Small intestine (tissue), 7 donors: ENCODE measurements at regions not wholly inside any gene's neighbourhood (a gene's known extent, or its start where the extent isn't known, plus 50 kb on each side); places are given as distances from the start of the nearest gene placed in this dataset.

Experiments used
- DNase-seq, 2 donors: peaks; one replicate each; pipeline versions ENCODE4 v3.0.0 to v3.0.0-alpha.2; 2013
- FAIRE-seq: peaks from 2 replicates; lab custom pipeline; 2012; peaks lifted over from hg19 to GRCh38; lab: Jason Lieb, UNC
- H3K27ac ChIP-seq, 3 donors: one replicate each; pipeline ENCODE4 v1.5.1; 2013; ENCODE audit warnings: low read length in 2 of 3, mild to moderate bottlenecking in 2 of 3, control low read depth in 1 of 3, inconsistent platforms in 1 of 3, low read depth in 1 of 3, moderate library complexity in 1 of 3
- H3K27me3 ChIP-seq, 3 donors: one replicate each; pipeline ENCODE4 v1.6.1; 2013; ENCODE audit warnings: low read length in 3 of 3, inconsistent platforms in 1 of 3; ENCODE audit not compliant: control insufficient read depth in 3 of 3, insufficient read depth in 3 of 3
- H3K36me3 ChIP-seq, 3 donors: one replicate each; pipeline ENCODE4 v1.6.1; 2013; ENCODE audit warnings: low read length in 3 of 3, inconsistent platforms in 1 of 3, low read depth in 1 of 3, mild to moderate bottlenecking in 1 of 3, moderate library complexity in 1 of 3; ENCODE audit not compliant: control insufficient read depth in 3 of 3, insufficient read depth in 2 of 3
- H3K4me1 ChIP-seq, 3 donors: one replicate each; pipeline ENCODE4 v1.6.1; 2013; ENCODE audit warnings: low read length in 2 of 3, inconsistent platforms in 1 of 3, low read depth in 1 of 3, mild to moderate bottlenecking in 1 of 3, moderate library complexity in 1 of 3; ENCODE audit not compliant: control insufficient read depth in 3 of 3, insufficient read depth in 2 of 3
- H3K4me3 ChIP-seq, 3 donors: one replicate each; pipeline ENCODE4 v1.5.1; 2013; ENCODE audit warnings: low read length in 3 of 3, control low read depth in 1 of 3, inconsistent platforms in 1 of 3, low read depth in 1 of 3, mild to moderate bottlenecking in 1 of 3, moderate library complexity in 1 of 3
- H3K9me3 ChIP-seq, 2 donors: one replicate each; pipeline ENCODE4 v1.6.1; 2013; ENCODE audit warnings: low read depth in 1 of 2, low read length in 1 of 2; ENCODE audit not compliant: control insufficient read depth in 2 of 2, insufficient read depth in 1 of 2
- WGBS, 3 donors: extraction: QIAGEN DNeasy Blood & Tissue Kit; methylation state at CpG; one replicate each; pipeline ENCODE4 v1.1.7; 2013; 5-methylcytosine and 5-hydroxymethylcytosine counted together
- donor health status: healthy with polysubstance abuse.
- donor health status: control.
- donor health status: control.
- donor health status: Bipolar disorder and iron deficiency.
- donor health status: healthy.

DNA sequence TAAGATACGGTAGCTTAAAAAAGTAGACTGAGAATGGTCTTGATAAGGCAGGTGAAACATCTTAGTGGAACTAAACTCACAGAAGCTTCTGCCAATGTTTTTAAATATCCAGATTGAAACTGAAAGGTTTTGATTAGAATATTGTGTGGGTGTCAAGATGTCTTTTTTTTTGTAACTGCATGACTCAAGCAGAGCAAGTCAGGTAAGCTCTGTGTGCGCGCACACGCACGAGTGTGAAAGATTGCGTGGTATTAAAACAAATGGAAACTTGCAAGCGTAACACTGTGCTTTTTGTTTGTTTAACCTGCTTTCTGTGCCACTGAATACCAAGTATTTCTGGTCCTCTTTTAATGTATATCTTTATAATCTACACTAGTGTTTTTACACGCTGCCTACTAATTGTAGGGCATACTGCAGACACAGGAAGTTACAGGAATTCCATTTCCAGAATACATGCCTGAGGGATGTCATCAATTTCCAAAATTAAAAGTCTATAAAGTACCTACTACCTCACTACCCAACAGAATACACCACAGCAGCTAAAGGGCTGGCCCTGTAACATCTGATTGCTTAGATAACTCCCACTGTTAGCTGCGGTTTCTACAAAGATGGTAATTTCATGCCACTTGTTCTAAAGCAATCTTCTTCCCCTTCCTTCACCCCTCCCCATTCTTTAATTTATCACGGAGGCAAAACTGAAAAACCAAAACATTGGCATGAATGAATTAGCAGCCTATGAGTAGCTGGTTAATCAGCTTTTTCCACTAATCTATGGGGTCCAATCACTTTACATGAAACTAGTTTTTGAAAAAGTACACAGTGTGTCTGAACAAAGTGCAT lies 472.8 kb downstream of the SHQ1 start:
- no peaks in the 10 kb centered on the region for H3K9me3 ChIP-seq
- H3K4me3 ChIP-seq = no peak overlapping the region
- WGBS, 3 donors = 80 to 91% (median 87%) methylated on average over 10 of the region's 10 CpGs
- no peak for FAIRE-seq
- peaks cover 4 to 13% (median 7%) of the 10 kb centered on the region in 3 donors for H3K36me3 ChIP-seq
- no peak for DNase-seq
- H3K27ac ChIP-seq = no peak overlapping the region
- peaks cover 0 to 3% (median 0%) of the 10 kb centered on the region in 3 donors for H3K4me1 ChIP-seq
- no peaks in the 10 kb centered on the region for H3K27me3 ChIP-seq

DNA sequence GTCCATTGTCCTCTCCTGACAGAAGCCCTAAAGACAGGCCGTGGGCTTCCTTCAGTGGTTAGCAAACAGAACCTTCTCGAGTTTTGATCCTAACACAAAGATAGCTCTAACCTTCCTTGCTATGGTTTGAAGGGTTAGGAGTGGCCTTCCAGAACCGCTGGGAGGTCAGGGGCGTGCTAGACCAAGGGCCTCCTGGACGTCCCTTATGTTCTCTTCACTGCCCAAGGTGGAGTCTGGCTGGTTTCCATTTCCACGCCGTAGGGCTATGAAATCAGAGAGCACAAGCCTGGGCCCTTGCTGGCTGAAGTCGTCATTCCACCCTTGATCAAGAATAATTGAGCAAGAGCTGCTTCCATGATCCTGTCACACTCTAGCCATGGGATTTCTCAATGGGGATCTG lies 475.1 kb downstream of the SHQ1 start:
- Histone ChIP-seq H3K36me3 (peaks cover 1 to 7% (median 7%) of the 10 kb centered on the region in 3 donors), H3K4me3 (no peak overlapping the region), H3K9me3 (no peaks in the 10 kb centered on the region), H3K27ac (no peak overlapping the region), H3K27me3 (no peaks in the 10 kb centered on the region), H3K4me1 (no peaks in the 10 kb centered on the region)
- FAIRE-seq (no peak), DNase-seq (no peak)
- WGBS, 3 donors = 93 to 96% (median 94%) methylated on average over 8 of the region's 8 CpGs

DNA sequence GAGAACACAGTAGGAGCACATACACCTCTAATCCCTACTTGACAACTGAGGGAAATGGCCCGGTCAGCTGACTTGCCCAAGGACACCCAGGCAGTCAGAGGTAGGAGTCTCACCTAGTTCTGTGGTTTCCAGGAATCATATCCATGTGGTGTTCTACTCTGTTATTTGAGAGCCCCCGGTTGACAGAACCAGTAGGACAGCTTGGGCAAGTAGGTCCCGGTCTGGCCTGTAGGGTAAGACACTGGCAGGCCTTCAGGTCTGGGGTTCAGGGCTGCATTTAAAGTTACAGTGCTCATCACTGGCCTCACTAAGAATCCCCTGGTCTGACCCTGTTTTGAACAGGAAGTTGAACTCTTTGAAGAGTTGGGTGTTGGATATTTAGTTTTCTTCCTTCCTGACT lies 476.1 kb downstream of the SHQ1 start:
- H3K9me3 ChIP-seq = no peaks in the 10 kb centered on the region
- no peak overlapping the region for H3K4me3 ChIP-seq
- H3K27me3 ChIP-seq = no peaks in the 10 kb centered on the region
- H3K36me3 ChIP-seq = peaks cover 0 to 5% (median 3%) of the 10 kb centered on the region in 3 donors
- FAIRE-seq (no peak), DNase-seq (no peak)
- no peaks in the 10 kb centered on the region for H3K4me1 ChIP-seq
- no peak overlapping the region for H3K27ac ChIP-seq
- WGBS, 3 donors = 82 to 86% (median 82%) methylated on average over 3 of the region's 3 CpGs

DNA sequence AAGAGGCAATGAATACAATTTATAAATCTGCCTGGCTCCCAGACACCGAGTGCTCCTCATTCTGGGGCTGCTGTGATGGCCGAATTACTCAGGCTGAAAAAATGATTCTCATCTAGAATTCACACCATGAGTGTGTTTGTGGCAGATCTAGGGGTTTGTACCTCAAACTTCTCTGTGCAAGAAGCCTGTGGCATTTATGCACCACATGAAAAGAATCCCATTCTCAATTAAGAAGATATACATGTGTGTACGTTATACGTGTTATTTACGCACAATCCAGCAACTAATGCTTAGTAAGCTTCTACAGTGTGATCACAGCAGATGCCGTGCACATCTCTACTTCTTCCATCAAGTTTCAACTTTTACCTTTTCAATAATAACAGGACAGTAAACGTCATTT lies 476.8 kb downstream of the SHQ1 start:
- Histone ChIP-seq H3K9me3 (no peaks in the 10 kb centered on the region), H3K27ac (no peak overlapping the region), H3K4me1 (no peaks in the 10 kb centered on the region), H3K4me3 (no peak overlapping the region), H3K36me3 (peaks cover 0 to 2% (median 0%) of the 10 kb centered on the region in 3 donors), H3K27me3 (no peaks in the 10 kb centered on the region)
- WGBS, 3 donors = 86 to 87% (median 86%) methylated on average over 7 of the region's 7 CpGs
- DNase-seq = no peak
- FAIRE-seq = no peak

DNA sequence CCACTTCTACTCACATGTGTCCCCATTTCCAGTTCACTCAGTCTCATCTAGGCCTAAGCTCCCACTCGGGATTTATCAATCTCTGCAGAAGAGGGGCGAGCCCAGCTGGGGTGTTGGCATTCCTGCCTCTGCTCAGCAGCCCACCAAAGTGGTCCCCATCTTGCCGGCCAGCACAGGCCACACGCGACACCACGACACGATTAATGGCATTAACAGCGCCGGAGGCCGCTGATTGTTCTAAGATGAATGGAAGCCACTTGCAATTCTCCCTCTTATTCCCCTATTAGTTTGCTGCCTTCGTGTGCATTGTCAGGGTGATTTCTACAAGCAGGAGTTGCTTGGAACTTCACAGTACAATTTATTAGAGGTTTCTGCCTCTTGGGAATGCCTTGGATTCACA lies 477.3 kb downstream of the SHQ1 start:
- 86 to 89% (median 87%) methylated on average over 11 of the region's 11 CpGs for WGBS, 3 donors
- DNase-seq (no peak), FAIRE-seq (no peak)
- no peaks in the 10 kb centered on the region for H3K27me3 ChIP-seq
- no peak overlapping the region for H3K27ac ChIP-seq
- no peaks in the 10 kb centered on the region for H3K4me1 ChIP-seq
- no peak overlapping the region for H3K4me3 ChIP-seq
- H3K36me3 ChIP-seq = peaks cover 0 to 2% (median 0%) of the 10 kb centered on the region in 3 donors
- H3K9me3 ChIP-seq = no peaks in the 10 kb centered on the region

DNA sequence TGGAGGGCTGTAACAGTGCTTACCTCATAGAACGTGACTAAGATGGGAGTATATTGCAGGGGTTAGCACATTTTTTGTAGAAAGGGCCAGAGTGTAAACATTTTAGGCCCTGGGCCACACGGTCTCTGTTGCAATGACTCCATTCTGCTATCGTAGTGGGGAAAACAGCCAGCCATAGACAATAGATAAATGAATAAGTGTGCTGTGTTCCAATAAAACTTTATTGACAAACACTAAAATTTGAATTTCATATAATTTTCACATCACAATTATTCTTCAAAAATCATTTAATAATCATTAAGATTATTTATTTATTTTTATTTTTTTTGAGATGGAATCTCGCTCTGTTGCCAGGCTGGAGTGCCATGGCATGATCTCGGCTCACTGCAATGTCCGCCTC lies 478.6 kb downstream of the SHQ1 start:
- H3K27me3 ChIP-seq = no peaks in the 10 kb centered on the region
- H3K27ac ChIP-seq = no peak overlapping the region
- no peaks in the 10 kb centered on the region for H3K36me3 ChIP-seq
- 95 to 97% (median 97%) methylated on average over 6 of the region's 6 CpGs for WGBS, 3 donors
- DNase-seq = no peak
- H3K4me3 ChIP-seq = no peak overlapping the region
- no peaks in the 10 kb centered on the region for H3K4me1 ChIP-seq
- no peak for FAIRE-seq
- H3K9me3 ChIP-seq = no peaks in the 10 kb centered on the region

DNA sequence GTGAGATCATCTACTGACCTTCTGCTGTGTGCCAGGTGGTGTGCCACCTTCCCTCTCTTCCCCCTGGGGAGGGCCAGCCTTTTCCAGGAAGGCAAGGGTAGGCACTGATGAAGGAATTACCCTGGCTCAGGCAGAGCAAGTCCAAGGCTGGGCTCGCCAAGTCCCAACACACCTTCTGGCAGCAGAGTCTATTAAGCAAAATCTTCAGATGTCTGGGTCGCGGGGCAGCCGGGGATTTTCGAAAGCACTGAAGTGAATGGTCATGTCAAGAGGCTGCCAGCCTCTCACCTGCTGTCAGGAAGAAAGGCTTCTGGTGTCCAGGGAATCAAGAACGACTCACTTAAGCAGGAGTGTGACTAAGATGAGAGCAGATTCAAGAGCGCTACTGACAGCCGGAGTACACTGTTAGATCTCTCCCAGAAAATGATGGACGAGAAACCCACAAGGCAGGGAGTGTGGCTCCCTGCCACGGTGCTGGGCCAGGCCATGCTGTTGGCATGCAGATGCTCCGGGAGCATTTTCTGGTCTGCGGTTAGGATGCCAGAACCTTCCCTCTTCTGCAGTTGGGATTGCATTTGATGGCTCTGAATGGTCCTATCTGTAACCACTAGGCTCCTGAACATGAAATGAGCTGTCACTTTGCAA lies 479.8 kb downstream of the SHQ1 start:
- H3K27ac ChIP-seq = no peak overlapping the region
- no peak for DNase-seq
- no peaks in the 10 kb centered on the region for H3K36me3 ChIP-seq
- no peak overlapping the region for H3K4me3 ChIP-seq
- 88 to 93% (median 93%) methylated on average over 12 of the region's 12 CpGs for WGBS, 3 donors
- H3K9me3 ChIP-seq = no peaks in the 10 kb centered on the region
- no peaks in the 10 kb centered on the region for H3K4me1 ChIP-seq
- FAIRE-seq = no peak
- H3K27me3 ChIP-seq = no peaks in the 10 kb centered on the region

DNA sequence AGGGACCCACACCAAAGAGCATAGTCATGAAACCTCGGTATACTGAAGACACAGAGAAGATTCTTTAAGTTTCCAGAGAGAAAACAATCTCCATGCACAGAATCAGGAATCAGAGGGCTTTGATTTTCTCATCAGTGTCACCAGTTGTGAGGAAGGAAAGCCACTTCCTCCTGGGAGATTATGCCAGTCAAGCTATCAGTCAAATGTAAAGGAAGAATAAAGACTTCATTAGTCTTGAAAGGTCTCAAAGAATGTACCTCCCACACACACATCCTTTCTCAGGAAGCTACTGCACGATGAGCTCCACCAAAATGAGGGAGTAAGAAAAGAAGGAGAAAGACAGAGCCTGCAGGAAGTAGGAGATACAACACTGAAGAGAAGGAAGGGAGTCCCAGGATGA lies 486.3 kb downstream of the SHQ1 start:
- Histone ChIP-seq H3K4me1 (no peaks in the 10 kb centered on the region), H3K27ac (no peak overlapping the region), H3K9me3 (no peaks in the 10 kb centered on the region), H3K27me3 (peaks cover 0 to 4% (median 2%) of the 10 kb centered on the region in 3 donors), H3K36me3 (no peaks in the 10 kb centered on the region), H3K4me3 (no peak overlapping the region)
- DNase-seq = no peak
- FAIRE-seq = no peak
- 76 to 77% (median 77%) methylated on average over 2 of the region's 2 CpGs for WGBS, 3 donors
